HepG2 (cell line): ENCODE measurements at regions not wholly inside any gene's neighbourhood (a gene's known extent, or its start where the extent isn't known, plus 50 kb on each side); places are given as distances from the start of the nearest gene placed in this dataset.
A peak's percentile ranks its signal among the peaks of the same experiment; 100 is the strongest.

Experiments
- ATAC-seq: fragments of 200-7000 bp; cut with Tn5 transposase; 3 replicates; pipeline ENCODE4 v1.9.1; 2020; ENCODE audit warnings: mild to moderate bottlenecking, moderate library complexity
- BruUV-seq: library from RNA; stranded (reverse); fragments of 400-500 nt; replicated peaks from 2 replicates; lab custom pipeline; 2021; lab: Mats Ljungman, UMichigan
- CTCF ChIA-PET: fragments of 300-600 bp; formaldehyde crosslinking; extraction: SDS; loops from one replicate; lab custom pipeline; 2021; ENCODE audit warnings: low total read pairs, inconsistent platforms, low intra/inter-chr PET ratio; lab: Yijun Ruan, JAX
- POLR2A ChIA-PET: fragments of 350-600 bp; sonication (Branson Sonifier 250); formaldehyde crosslinking; loops from one replicate; lab custom pipeline; 2020; ENCODE audit warnings: antibody characterized with exemption, inconsistent platforms; lab: Yijun Ruan, JAX
- DNase-seq: peaks from one replicate; pipeline ENCODE4 v3.0.0-alpha.2; 2015; ENCODE audit warnings: low spot score
- FAIRE-seq: peaks from 3 replicates; lab custom pipeline; 2011; peaks lifted over from hg19 to GRCh38; lab: Jason Lieb, UNC
- H2AFZ ChIP-seq: one replicate; pipeline ENCODE4 v1.6.1; 2011; ENCODE audit warnings: low read length, inconsistent platforms
- H3K27ac ChIP-seq: fragments of 300-600 bp; 3 replicates; pipeline ENCODE4 v1.8.0; 2011; ENCODE audit warnings: mixed run types, mild to moderate bottlenecking, mixed read lengths, low read length, inconsistent platforms; ENCODE audit not compliant: insufficient read depth; ENCODE audit errors: extremely low read length
- H3K27me3 ChIP-seq, 2 experiments: fragments of 200-600 bp in 1 of 2; 2 replicates in 1 of 2; 3 replicates in 1 of 2; pipeline versions ENCODE4 v1.6.0 to v1.8.0; 2011; ENCODE audit warnings: low read length in 2 of 2, mild to moderate bottlenecking in 2 of 2, moderate library complexity in 2 of 2, inconsistent platforms in 1 of 2; ENCODE audit not compliant: insufficient read depth in 2 of 2, control insufficient read depth in 1 of 2
- H3K36me3 ChIP-seq, 2 experiments: fragments of 200-600 bp in 1 of 2; replicated peaks in 1 of 2; 2 replicates in 1 of 2; 3 replicates in 1 of 2; pipeline versions ENCODE4 v1.5.1 to v1.8.0; 2011; ENCODE audit warnings: low read length in 2 of 2, inconsistent platforms in 1 of 2; ENCODE audit not compliant: insufficient read depth in 2 of 2, control insufficient read depth in 1 of 2
- H3K4me1 ChIP-seq: 2 replicates; pipeline ENCODE4 v1.5.1; 2012; ENCODE audit warnings: low read length, inconsistent platforms; ENCODE audit not compliant: insufficient read depth
- H3K4me2 ChIP-seq: 2 replicates; pipeline ENCODE4 v1.6.0; 2011; ENCODE audit warnings: low read depth, low read length, inconsistent platforms
- H3K4me3 ChIP-seq, 3 experiments: fragments of 200-600 bp in 1 of 3; sonication (generic), shearing (Covaris generic) in 1 of 3; replicated peaks in 1 of 3; 2 replicates each; pipeline ENCODE4 v1.5.1; 2011 to 2016; ENCODE audit warnings: low read length in 3 of 3, inconsistent platforms in 2 of 3, low read depth in 2 of 3, mild to moderate bottlenecking in 2 of 3, control low read depth in 1 of 3, mixed read lengths in 1 of 3; ENCODE audit not compliant: insufficient read depth in 1 of 3
- H3K79me2 ChIP-seq: one replicate; pipeline ENCODE4 v1.6.1; 2011; ENCODE audit warnings: low read length, inconsistent platforms; ENCODE audit not compliant: insufficient read depth
- H3K9ac ChIP-seq: 2 replicates; pipeline ENCODE4 v1.6.0; 2011; ENCODE audit warnings: mild to moderate bottlenecking, low read depth, low read length, inconsistent platforms; ENCODE audit not compliant: insufficient read depth
- H3K9me3 ChIP-seq: 2 replicates; pipeline ENCODE4 v1.5.1; 2012; ENCODE audit warnings: mild to moderate bottlenecking, low read length
- H4K20me1 ChIP-seq: 2 replicates; pipeline ENCODE4 v1.6.0; 2011; ENCODE audit warnings: inconsistent platforms, mild to moderate bottlenecking, low read length, moderate library complexity; ENCODE audit not compliant: insufficient read depth
- BRCA1 ChIP-seq: sonication (generic); formaldehyde crosslinking; IDR thresholded peaks from 2 replicates; pipeline ENCODE4 v1.4.0; 2020; ENCODE audit warnings: missing genetic modification reagents
- CREB1 ChIP-seq, 2 experiments: fragments of 450-650 bp in 1 of 2; IDR thresholded peaks; 2 replicates each; pipeline ENCODE4 v1.6.1; 2016 to 2017; ENCODE audit warnings: control low read depth in 1 of 2, mild to moderate bottlenecking in 1 of 2, missing compliant biosample characterization in 1 of 2, missing genetic modification characterization in 1 of 2
- ESRRA ChIP-seq: sonication (generic); formaldehyde crosslinking; IDR thresholded peaks from 2 replicates; pipeline ENCODE4 v1.5.1; 2020; ENCODE audit warnings: mild to moderate bottlenecking, low read depth, missing genetic modification reagents
- FOSL2 ChIP-seq: sonication (generic); formaldehyde crosslinking; IDR thresholded peaks from 2 replicates; pipeline ENCODE4 v1.4.0; 2020; ENCODE audit warnings: missing genetic modification reagents
- MED8 ChIP-seq: sonication (generic); formaldehyde crosslinking; IDR thresholded peaks from 2 replicates; pipeline ENCODE4 v1.8.1; 2023; ENCODE audit warnings: mild to moderate bottlenecking, missing genetic modification reagents; ENCODE audit not compliant: insufficient replicate concordance
- NFYB ChIP-seq: sonication (generic); formaldehyde crosslinking; IDR thresholded peaks from 2 replicates; pipeline ENCODE4 v1.4.0; 2020; ENCODE audit warnings: missing genetic modification reagents
- NFYC ChIP-seq: IDR thresholded peaks from 2 replicates; pipeline ENCODE4 v1.6.1; 2016; ENCODE audit warnings: missing genetic modification reagents, missing compliant biosample characterization
- POGK ChIP-seq: sonication (generic); formaldehyde crosslinking; conservative IDR thresholded peaks from 2 replicates; pipeline ENCODE4 v1.8.0; 2022; ENCODE audit warnings: mild to moderate bottlenecking, moderate library complexity, missing genetic modification reagents
- THAP9 ChIP-seq: sonication (generic); formaldehyde crosslinking; IDR thresholded peaks from 2 replicates; pipeline ENCODE4; 2020; ENCODE audit warnings: missing genetic modification reagents, mild to moderate bottlenecking, borderline replicate concordance
- USF2 ChIP-seq, 2 experiments: sonication (generic) in 1 of 2; formaldehyde crosslinking in 1 of 2; IDR thresholded peaks; 2 replicates each; pipeline versions ENCODE4 v1.5.1 to v1.6.1; 2011 to 2020; ENCODE audit warnings: borderline replicate concordance in 1 of 2, low read depth in 1 of 2, low read length in 1 of 2, mild to moderate bottlenecking in 1 of 2, missing genetic modification reagents in 1 of 2, moderate library complexity in 1 of 2
- ZNF234 ChIP-seq: sonication (generic); formaldehyde crosslinking; conservative IDR thresholded peaks from 2 replicates; pipeline ENCODE4 v1.5.1; 2020; ENCODE audit warnings: mild to moderate bottlenecking, missing genetic modification reagents
- ZNF703 ChIP-seq: sonication (generic); formaldehyde crosslinking; IDR thresholded peaks from 2 replicates; pipeline ENCODE4 v1.5.1; 2020; ENCODE audit warnings: missing genetic modification reagents, mild to moderate bottlenecking, moderate library complexity, borderline replicate concordance
- WGBS: methylation state at CpG from one replicate; pipeline ENCODE4 v1.1.6; 2017; ENCODE audit warnings: low lambda C conversion rate; 5-methylcytosine and 5-hydroxymethylcytosine counted together
- in situ Hi-C: cut with HindIII; loops from 2 replicates; pipeline ENCODE4 v1.10.0; 2017; ENCODE audit warnings: low pct_unique_long_range_greater_than_20kb; ENCODE audit not compliant: extremely low pct_ligation_motif_present
- intact Hi-C: fragments of 100-400 bp; cut with micrococcal nuclease; formaldehyde crosslinking; loops from one replicate; pipeline ENCODE4 v1.10.0; 2022; ENCODE audit not compliant: unreplicated experiment

- intact Hi-C loops, result no loop called here
- H3K4me3 ChIP-seq, result no peak overlapping the region
- peak; percentile 13 for DNase-seq
- H2AFZ ChIP-seq, result no peak overlapping the region
- no peak for ATAC-seq
- H4K20me1 ChIP-seq, result no peaks in the 10 kb centered on the region
- ChIA-PET POLR2A (no interaction called here), CTCF (no interaction called here)
- H3K4me2 ChIP-seq, result no peak overlapping the region
- H3K79me2 ChIP-seq, result no peaks in the 10 kb centered on the region
- TF ChIP-seq MED8 (CRISPR knock-in tag) (no peak), POGK (CRISPR knock-in tag) (no peak), ESRRA (CRISPR knock-in tag) (no peak), THAP9 (no peak), NFYB (0 out of 2 replicates have a peak, but pooled peaks have one; percentile 40), ZNF234 (CRISPR knock-in tag) (no peak), FOSL2 (CRISPR knock-in tag) (0 out of 2 replicates have a peak, but pooled peaks have one; percentile 30), ZNF703 (CRISPR knock-in tag) (no peak), CREB1 (IDR thresholded peaks at IDR 0.05) (peak; percentile 17; the same call in 1 of the 2 replicates), CREB1 (CRISPR knock-in tag; IDR thresholded peaks at IDR 0.05) (no peak), USF2 (IDR thresholded peaks at IDR 0.05; ENCODE audit: low read depth, low read length) (0 out of 2 replicates have a peak, but pooled peaks have one; percentile 22), USF2 (CRISPR knock-in tag; IDR thresholded peaks at IDR 0.05; ENCODE audit: borderline replicate concordance) (no peak), BRCA1 (CRISPR knock-in tag) (no peak), NFYC (CRISPR knock-in tag) (peak; percentile 23; the same call in 1 of the 2 replicates)
- TF ChIP-seq, all 625 proteins: peak for 5
- Histone ChIP-seq H3K27ac (no peak overlapping the region), H3K36me3 (no peaks in the 10 kb centered on the region), H3K4me1 (no peaks in the 10 kb centered on the region), H3K9ac (no peak overlapping the region), H3K27me3 (no peaks in the 10 kb centered on the region), H3K9me3 (no peaks in the 10 kb centered on the region)
- no TSS peak for BruUV-seq
- WGBS, result 1% methylated on average over 5 of the region's 5 CpGs
- in situ Hi-C loops, result no loop called here
- no peak for FAIRE-seq
Measured at GRCh38 chr2:37561615-37562569, 109.5 kb downstream of the CDC42EP3 start.
